Gastrocnemius medialis (tissue), 4 donors: ENCODE measurements at regions not wholly inside any gene's neighbourhood (a gene's known extent, or its start where the extent isn't known, plus 50 kb on each side); places are given as distances from the start of the nearest gene placed in this dataset.

ENCODE experiments used
- CTCF ChIP-seq, 5 experiments: fragments of 450-650 bp in 3 of 5; fragments of 200-600 bp in 2 of 5; sonication (generic) in 2 of 5; IDR thresholded peaks in 4 of 5; conservative IDR thresholded peaks in 1 of 5; 1 replicate in 4 of 5; 2 replicates in 1 of 5; pipeline ENCODE4 v1.5.1; 2016 to 2019; ENCODE audit warnings: antibody characterized with exemption in 5 of 5, mild to moderate bottlenecking in 3 of 5, moderate library complexity in 3 of 5
- POLR2A ChIP-seq, 2 donors: fragments of 450-650 bp; IDR thresholded peaks; one replicate each; pipeline ENCODE4 v1.6.1; 2017; ENCODE audit warnings: antibody characterized with exemption in 2 of 2, mild to moderate bottlenecking in 2 of 2, moderate library complexity in 2 of 2

GRCh38 chr6:56334937-56335336 is 87.6 kb upstream of the COL21A1 start:
- TF ChIP-seq POLR2A (IDR thresholded peaks at IDR 0.05) (no peak), CTCF (IDR thresholded peaks at IDR 0.05 in 4 of 5, conservative IDR thresholded peaks at IDR 0.05 in 1 of 5) (no peak)
